ENCODE measurements at regions not wholly inside any gene's neighbourhood (a gene's known extent, or its start where the extent isn't known, plus 50 kb on each side); places are given as distances from the start of the nearest gene placed in this dataset.
"Not testable (repeated sequence)": the region's sequence is repeated elsewhere in the genome, so short reads cannot be mapped to it uniquely, and the experiment has no call there.

DNA sequence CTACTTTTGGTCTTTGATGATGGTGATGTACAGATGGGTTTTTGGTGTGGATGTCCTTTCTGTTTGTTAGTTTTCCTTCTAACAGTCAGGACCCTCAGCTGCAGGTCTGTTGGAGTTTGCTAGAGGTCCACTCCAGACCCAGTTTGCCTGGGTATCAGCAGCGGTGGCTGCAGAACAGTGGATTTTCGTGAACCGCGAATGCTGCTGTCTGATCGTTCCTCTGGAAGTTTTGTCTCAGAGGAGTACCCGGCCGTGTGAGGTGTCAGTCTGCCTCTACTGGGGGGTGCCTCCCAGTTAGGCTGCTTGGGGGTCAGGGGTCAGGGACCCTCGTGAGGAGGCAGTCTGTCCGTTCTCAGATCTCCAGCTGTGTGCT is 56.6 kb upstream of the TNFAIP8 start:
- not testable (repeated sequence) for DNase-seq (ENCODE audit: low read depth in 3 of 3, low spot score in 1 of 3)

DNA sequence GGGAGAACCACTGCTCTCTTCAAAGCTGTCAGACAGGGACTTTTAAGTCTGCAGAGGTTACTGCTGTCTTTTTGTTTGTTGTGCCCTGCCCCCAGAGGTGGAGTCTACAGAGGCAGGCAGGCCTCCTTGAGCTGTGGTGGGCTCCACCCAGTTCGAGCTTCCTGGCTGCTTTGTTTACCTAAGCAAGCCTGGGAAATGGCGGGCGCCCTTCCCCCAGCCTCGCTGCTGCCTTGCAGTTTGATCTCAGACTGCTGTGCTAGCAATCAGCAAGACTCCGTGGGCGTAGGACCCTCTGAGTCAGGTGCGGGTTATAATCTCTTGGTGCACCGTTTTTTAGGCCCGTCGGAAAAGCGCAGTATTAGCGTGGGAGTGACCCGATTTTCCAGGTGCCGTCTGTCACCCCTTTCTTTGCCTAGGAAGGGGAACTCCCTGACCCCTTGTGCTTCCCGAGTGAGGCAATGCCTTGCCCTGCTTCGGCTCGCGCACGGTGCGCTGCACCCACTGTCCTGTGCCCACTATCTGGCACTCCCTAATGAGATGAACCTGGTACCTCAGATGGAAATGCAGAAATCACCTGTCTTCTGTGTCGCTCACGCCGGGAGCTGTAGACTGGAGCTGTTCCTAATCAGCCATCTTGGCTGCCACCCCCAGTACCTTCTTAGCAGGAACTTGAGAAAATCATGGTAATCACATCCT is 56.1 kb upstream of the TNFAIP8 start:
- peak; percentile 74 to 78 (median 75) for DNase-seq (ENCODE audit: low read depth in 3 of 3, low spot score in 1 of 3)

DNA sequence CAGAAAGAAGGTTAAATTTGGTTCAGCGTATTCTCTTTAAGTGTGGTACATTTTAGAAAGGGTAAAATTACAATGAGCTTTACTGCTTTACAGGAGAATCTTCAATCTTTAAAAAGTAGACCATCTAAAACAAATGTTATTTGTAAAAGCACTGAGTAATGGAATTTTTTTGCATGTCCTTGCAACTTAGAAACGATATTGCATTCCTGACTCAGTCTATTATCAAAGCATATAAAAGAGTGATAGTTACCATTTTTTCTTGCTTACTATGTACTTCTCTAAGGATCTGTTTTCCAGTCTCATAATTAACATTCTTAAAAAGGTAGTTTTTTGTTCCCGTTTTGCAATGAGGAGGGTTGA is 55.5 kb upstream of the TNFAIP8 start:
- no peak for DNase-seq (ENCODE audit: low read depth in 3 of 3, low spot score in 1 of 3)

DNA sequence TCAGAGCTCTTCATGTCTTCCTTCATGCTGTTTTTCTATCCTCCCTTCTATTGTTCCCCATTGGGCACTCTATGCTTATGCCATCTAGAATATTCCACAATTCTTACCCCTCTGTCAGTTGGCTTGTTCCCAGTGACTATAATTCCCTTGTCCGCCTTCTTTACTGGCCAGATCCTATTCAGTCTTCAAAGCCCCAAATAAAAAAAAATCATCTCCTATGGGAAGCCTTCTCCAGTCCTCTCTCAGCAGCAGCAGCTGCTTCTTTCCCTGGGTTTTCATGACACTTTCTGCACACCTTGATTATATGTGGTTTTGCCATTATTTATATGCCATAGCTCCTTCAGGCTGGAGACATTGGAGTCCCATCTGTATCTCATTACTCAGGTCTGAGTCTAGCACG is 54.6 kb upstream of the TNFAIP8 start:
- no peak for DNase-seq (ENCODE audit: low read depth in 3 of 3, low spot score in 1 of 3)

DNA sequence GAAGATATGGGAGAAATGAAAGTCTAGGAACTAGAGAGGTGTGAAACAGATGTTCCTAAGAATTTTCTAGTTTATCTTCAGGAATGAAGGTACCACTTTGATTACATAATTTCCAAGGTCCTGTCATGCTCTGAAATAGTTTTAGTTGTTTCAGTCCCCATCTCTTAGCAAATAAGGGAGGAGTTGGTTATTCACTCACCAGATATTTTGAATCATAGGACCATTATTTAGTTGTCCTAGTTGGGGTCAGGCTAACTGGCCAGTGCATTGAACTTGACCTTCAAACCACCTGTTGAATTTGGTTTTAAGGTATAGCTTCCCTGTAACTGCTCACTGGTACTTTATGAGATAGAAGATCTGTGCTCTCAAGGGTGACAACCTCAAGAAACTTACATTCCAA is 53.9 kb upstream of the TNFAIP8 start:
- DNase-seq (ENCODE audit: low read depth in 3 of 3, low spot score in 1 of 3) = no peak

DNA sequence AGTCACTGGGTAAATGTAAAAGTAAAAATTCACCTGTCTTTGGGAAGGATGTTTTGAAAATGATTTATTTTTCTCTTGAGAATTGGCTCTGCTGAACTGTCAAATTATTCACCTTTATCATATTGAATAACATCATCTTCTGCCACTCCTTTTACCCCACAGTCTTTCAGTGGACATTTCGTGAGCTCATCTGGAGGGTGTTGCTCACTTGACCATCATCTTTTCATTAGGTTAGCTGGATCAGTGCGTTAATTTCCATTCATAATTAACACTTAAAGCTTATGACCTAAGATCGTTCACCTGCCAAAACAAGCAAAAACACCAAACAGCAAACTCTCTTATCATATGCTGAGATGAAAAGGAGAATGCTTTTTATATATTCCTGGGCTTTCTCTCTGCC is 53.4 kb upstream of the TNFAIP8 start:
- DNase-seq (ENCODE audit: low read depth in 3 of 3, low spot score in 1 of 3) = no peak

DNA sequence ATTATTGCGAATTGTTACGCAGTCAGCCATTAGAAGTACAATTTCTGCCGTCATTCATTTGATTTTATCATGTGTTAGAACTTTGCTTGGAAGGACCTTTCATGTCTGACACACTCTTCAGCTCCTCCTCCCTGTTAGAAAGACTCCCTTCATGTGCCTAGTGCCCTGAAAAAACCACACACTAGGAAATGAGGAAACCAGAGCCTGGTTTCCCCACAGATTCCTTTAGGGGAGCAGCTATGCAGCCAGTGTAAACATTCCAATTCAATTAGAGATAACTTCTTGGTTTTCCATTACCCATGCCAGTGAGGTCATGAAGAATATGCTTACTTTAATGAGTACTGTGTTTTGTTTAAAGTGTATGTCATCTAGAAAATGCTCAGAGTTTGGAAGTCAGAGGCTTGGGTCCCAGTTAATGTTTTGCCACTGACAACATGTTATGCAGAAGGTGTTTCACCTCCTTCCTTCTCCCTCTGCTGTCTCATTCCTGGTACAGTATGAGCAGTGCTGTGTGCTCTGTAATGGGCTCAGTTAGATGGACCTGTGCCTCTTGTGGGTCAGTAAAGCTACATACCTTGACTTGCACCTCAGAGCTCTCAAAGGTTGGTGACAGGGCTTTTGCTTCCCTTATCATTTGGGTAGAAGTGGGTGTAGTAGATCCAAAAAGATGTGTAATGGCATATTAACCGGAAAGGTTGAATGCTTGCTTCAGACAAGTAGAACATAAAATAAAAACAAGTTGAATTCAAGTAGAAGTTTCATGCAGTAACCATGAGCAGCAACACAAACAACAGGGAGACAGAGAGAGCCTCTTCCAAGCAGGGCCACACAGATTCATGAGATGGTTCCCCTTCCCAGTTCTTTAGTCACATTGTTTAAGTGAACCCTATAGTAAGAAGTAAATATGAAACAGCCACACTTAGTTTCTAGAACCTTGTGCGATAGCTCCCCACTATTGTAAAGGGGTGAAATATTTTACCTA is 52.6 kb upstream of the TNFAIP8 start:
- DNase-seq (ENCODE audit: low read depth in 3 of 3, low spot score in 1 of 3) = no peak

DNA sequence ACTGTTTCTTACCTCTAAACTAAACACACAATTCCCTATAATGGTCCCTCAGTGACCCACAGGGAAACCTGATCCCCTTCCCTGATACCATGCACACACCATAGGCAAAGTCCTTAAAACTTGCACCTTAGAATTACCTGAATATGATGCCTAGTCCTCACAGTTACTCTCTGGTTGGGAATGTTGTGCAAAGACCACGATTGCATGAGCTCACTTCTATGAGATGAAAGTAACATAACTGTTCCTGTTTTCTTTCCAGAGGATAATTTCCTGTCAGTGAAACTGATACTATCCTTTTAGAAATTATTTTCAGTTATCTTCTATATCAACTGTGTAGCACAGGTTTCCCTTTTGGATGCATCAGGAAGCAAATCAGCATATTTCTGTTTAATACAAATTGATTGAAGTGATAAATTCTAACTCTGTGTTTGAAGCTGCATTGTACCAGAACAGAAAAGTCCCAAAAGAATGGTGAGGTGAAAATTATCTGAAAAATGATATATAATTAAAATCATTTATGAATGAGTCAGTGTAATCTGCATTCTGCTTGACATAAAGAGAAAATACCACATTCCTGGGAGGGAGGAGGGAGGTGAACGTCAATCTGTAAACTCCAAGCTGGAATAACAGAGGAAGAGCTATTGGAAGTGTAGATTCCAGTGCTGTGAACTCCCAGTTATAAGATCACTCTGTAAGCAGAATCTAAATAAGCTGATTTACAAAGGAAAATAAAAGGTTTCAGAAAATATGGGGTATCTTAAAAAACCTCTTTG is 51.2 kb upstream of the TNFAIP8 start:
- no peak for DNase-seq (ENCODE audit: low read depth in 3 of 3, low spot score in 1 of 3)
